ENCODE measurements at regions not wholly inside any gene's neighbourhood (a gene's known extent, or its start where the extent isn't known, plus 50 kb on each side); places are given as distances from the start of the nearest gene placed in this dataset.

- Mint-ChIP-seq H3K4me3 (no peak overlapping the region), H3K9me3 (peaks cover 5% of the 10 kb centered on the region; the same call in 1 of the 3 replicates), H3K27ac (no peak overlapping the region), H3K4me1 (no peaks in the 10 kb centered on the region), H3K27me3 (ENCODE audit: insufficient read depth, low read depth, poor library complexity) (no peaks in the 10 kb centered on the region), H3K36me3 (ENCODE audit: low read depth) (no peaks in the 10 kb centered on the region)
- H3K27me3 ChIP-seq (ENCODE audit: insufficient read depth): no peaks in the 10 kb centered on the region
- no peak overlapping the region for H3K27ac ChIP-seq (ENCODE audit: low read depth)
- H3K79me2 ChIP-seq (replicated peaks; ENCODE audit: insufficient read depth): no peaks in the 10 kb centered on the region
- no peak overlapping the region for H3K4me2 ChIP-seq
- DNase-seq (ENCODE audit: low spot score) (no peak), ATAC-seq (no peak)
- H4K20me1 ChIP-seq (replicated peaks; ENCODE audit: insufficient read depth): no peaks in the 10 kb centered on the region
- H3K4me1 ChIP-seq (ENCODE audit: insufficient read depth): no peaks in the 10 kb centered on the region
- no peak overlapping the region for H2AFZ ChIP-seq
- TF ChIP-seq ZNF114 (CRISPR knock-in tag; IDR thresholded peaks at IDR 0.05) (no peak), CREB1 (CRISPR knock-in tag; IDR thresholded peaks at IDR 0.05; ENCODE audit: low read depth) (no peak), ZNF331 (CRISPR knock-in tag; IDR thresholded peaks at IDR 0.05; ENCODE audit: low read depth) (no peak), EZH2phosphoT487 (IDR thresholded peaks at IDR 0.05; ENCODE audit: unreplicated experiment) (no peak), EZH2 (IDR thresholded peaks at IDR 0.05; ENCODE audit: low read depth, unreplicated experiment) (no peak), NANOG (IDR thresholded peaks at IDR 0.05; ENCODE audit: borderline replicate concordance) (no peak), POLR2AphosphoS5 (IDR thresholded peaks at IDR 0.05; ENCODE audit: low read depth) (no peak), STAT1 (IDR thresholded peaks at IDR 0.05; ENCODE audit: unreplicated experiment) (no peak), JUNB (IDR thresholded peaks at IDR 0.05; ENCODE audit: unreplicated experiment) (no peak)
- TF ChIP-seq, protein P1, sequence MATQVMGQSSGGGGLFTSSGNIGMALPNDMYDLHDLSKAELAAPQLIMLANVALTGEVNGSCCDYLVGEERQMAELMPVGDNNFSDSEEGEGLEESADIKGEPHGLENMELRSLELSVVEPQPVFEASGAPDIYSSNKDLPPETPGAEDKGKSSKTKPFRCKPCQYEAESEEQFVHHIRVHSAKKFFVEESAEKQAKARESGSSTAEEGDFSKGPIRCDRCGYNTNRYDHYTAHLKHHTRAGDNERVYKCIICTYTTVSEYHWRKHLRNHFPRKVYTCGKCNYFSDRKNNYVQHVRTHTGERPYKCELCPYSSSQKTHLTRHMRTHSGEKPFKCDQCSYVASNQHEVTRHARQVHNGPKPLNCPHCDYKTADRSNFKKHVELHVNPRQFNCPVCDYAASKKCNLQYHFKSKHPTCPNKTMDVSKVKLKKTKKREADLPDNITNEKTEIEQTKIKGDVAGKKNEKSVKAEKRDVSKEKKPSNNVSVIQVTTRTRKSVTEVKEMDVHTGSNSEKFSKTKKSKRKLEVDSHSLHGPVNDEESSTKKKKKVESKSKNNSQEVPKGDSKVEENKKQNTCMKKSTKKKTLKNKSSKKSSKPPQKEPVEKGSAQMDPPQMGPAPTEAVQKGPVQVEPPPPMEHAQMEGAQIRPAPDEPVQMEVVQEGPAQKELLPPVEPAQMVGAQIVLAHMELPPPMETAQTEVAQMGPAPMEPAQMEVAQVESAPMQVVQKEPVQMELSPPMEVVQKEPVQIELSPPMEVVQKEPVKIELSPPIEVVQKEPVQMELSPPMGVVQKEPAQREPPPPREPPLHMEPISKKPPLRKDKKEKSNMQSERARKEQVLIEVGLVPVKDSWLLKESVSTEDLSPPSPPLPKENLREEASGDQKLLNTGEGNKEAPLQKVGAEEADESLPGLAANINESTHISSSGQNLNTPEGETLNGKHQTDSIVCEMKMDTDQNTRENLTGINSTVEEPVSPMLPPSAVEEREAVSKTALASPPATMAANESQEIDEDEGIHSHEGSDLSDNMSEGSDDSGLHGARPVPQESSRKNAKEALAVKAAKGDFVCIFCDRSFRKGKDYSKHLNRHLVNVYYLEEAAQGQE (IDR thresholded peaks at IDR 0.05; ENCODE audit: unreplicated experiment): no peak
- TF ChIP-seq, protein P2, sequence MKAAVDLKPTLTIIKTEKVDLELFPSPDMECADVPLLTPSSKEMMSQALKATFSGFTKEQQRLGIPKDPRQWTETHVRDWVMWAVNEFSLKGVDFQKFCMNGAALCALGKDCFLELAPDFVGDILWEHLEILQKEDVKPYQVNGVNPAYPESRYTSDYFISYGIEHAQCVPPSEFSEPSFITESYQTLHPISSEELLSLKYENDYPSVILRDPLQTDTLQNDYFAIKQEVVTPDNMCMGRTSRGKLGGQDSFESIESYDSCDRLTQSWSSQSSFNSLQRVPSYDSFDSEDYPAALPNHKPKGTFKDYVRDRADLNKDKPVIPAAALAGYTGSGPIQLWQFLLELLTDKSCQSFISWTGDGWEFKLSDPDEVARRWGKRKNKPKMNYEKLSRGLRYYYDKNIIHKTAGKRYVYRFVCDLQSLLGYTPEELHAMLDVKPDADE (IDR thresholded peaks at IDR 0.05): no peak
- TF ChIP-seq, protein P3, sequence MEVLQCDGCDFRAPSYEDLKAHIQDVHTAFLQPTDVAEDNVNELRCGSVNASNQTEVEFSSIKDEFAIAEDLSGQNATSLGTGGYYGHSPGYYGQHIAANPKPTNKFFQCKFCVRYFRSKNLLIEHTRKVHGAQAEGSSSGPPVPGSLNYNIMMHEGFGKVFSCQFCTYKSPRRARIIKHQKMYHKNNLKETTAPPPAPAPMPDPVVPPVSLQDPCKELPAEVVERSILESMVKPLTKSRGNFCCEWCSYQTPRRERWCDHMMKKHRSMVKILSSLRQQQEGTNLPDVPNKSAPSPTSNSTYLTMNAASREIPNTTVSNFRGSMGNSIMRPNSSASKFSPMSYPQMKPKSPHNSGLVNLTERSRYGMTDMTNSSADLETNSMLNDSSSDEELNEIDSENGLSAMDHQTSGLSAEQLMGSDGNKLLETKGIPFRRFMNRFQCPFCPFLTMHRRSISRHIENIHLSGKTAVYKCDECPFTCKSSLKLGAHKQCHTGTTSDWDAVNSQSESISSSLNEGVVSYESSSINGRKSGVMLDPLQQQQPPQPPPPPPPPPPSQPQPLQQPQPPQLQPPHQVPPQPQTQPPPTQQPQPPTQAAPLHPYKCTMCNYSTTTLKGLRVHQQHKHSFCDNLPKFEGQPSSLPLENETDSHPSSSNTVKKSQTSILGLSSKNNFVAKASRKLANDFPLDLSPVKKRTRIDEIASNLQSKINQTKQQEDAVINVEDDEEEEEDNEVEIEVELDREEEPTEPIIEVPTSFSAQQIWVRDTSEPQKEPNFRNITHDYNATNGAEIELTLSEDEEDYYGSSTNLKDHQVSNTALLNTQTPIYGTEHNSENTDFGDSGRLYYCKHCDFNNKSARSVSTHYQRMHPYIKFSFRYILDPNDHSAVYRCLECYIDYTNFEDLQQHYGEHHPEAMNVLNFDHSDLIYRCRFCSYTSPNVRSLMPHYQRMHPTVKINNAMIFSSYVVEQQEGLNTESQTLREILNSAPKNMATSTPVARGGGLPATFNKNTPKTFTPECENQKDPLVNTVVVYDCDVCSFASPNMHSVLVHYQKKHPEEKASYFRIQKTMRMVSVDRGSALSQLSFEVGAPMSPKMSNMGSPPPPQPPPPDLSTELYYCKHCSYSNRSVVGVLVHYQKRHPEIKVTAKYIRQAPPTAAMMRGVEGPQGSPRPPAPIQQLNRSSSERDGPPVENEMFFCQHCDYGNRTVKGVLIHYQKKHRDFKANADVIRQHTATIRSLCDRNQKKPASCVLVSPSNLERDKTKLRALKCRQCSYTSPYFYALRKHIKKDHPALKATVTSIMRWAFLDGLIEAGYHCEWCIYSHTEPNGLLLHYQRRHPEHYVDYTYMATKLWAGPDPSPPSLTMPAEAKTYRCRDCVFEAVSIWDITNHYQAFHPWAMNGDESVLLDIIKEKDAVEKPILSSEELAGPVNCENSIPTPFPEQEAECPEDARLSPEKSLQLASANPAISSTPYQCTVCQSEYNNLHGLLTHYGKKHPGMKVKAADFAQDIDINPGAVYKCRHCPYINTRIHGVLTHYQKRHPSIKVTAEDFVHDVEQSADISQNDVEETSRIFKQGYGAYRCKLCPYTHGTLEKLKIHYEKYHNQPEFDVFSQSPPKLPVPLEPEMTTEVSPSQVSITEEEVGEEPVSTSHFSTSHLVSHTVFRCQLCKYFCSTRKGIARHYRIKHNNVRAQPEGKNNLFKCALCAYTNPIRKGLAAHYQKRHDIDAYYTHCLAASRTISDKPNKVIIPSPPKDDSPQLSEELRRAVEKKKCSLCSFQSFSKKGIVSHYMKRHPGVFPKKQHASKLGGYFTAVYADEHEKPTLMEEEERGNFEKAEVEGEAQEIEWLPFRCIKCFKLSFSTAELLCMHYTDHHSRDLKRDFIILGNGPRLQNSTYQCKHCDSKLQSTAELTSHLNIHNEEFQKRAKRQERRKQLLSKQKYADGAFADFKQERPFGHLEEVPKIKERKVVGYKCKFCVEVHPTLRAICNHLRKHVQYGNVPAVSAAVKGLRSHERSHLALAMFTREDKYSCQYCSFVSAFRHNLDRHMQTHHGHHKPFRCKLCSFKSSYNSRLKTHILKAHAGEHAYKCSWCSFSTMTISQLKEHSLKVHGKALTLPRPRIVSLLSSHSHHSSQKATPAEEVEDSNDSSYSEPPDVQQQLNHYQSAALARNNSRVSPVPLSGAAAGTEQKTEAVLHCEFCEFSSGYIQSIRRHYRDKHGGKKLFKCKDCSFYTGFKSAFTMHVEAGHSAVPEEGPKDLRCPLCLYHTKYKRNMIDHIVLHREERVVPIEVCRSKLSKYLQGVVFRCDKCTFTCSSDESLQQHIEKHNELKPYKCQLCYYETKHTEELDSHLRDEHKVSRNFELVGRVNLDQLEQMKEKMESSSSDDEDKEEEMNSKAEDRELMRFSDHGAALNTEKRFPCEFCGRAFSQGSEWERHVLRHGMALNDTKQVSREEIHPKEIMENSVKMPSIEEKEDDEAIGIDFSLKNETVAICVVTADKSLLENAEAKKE (CRISPR knock-in tag; IDR thresholded peaks at IDR 0.05): no peak
- TF ChIP-seq, protein P4, sequence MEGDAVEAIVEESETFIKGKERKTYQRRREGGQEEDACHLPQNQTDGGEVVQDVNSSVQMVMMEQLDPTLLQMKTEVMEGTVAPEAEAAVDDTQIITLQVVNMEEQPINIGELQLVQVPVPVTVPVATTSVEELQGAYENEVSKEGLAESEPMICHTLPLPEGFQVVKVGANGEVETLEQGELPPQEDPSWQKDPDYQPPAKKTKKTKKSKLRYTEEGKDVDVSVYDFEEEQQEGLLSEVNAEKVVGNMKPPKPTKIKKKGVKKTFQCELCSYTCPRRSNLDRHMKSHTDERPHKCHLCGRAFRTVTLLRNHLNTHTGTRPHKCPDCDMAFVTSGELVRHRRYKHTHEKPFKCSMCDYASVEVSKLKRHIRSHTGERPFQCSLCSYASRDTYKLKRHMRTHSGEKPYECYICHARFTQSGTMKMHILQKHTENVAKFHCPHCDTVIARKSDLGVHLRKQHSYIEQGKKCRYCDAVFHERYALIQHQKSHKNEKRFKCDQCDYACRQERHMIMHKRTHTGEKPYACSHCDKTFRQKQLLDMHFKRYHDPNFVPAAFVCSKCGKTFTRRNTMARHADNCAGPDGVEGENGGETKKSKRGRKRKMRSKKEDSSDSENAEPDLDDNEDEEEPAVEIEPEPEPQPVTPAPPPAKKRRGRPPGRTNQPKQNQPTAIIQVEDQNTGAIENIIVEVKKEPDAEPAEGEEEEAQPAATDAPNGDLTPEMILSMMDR (conservative IDR thresholded peaks at IDR 0.05; ENCODE audit: low read depth in 2 of 2): no peak
- H3F3A ChIP-seq (replicated peaks; ENCODE audit: low read depth): no peaks in the 10 kb centered on the region
- H3K4me3 ChIP-seq: no peak overlapping the region
- no peaks in the 10 kb centered on the region for H3K9me2 ChIP-seq (ENCODE audit: insufficient read depth)
- H3K36me3 ChIP-seq (ENCODE audit: insufficient read depth): no peaks in the 10 kb centered on the region
These were observed 306.2 kb downstream of the CCSER2 start for GRCh38 chr10:84634636-84635035.

All from GM23338 (cell line).